ENCODE measurements at regions not wholly inside any gene's neighbourhood (a gene's known extent, or its start where the extent isn't known, plus 50 kb on each side); places are given as distances from the start of the nearest gene placed in this dataset.

DNA sequence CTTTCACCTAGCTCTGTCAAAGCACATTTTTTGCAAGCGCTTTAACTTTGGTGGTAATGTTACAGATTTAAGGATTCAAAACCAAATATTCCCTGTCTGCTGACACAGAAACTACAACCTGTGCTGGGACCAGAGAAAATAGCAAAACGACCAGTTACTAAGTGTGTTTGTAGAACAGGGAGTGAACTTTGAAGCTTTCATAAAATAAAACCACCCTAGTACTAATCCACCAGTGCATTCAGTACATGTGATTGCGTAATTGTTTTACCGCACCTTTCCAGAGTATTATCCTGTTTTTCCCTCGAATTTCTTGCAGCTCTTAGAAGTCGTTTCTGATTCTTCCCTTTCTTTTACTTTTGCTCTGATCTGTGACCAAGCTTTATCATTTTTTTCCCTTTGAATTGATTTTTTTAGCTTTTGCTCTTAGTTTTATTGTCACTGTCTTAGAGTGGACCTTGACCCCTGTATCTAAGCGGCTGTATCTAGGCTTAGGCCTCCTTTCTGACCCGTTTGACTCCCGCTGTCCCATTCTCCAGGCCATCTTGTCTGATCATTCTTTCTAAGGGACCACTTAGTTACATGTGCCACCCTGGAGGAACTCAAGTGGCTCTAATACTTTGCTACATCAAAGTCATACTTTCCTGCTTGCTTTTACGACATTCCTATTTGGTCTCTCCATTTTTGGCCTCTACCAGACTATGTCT, 429.4 kb downstream of the PCNX1 start:
- no peak for TF ChIP-seq POLR2AphosphoS5 (IDR thresholded peaks at IDR 0.05; ENCODE audit: insufficient read depth, low read depth, low read length)
- no peak for TF ChIP-seq FOS (IDR thresholded peaks at IDR 0.05; ENCODE audit: borderline replicate concordance, insufficient read depth, low read length)
- no peak for TF ChIP-seq JUN (IDR thresholded peaks at IDR 0.05; ENCODE audit: borderline replicate concordance, insufficient read depth, insufficient read length, low read depth)
- TF ChIP-seq EZH2 (IDR thresholded peaks at IDR 0.05; ENCODE audit: borderline replicate concordance, low read depth, low read length, severe bottlenecking): no peak
- no peak for TF ChIP-seq GATA2 (IDR thresholded peaks at IDR 0.05; ENCODE audit: insufficient read depth, insufficient read length, low read depth, low read length)
- TF ChIP-seq MAX (IDR thresholded peaks at IDR 0.05; ENCODE audit: insufficient read depth, insufficient read length): no peak
- no peak for TF ChIP-seq CTCF (IDR thresholded peaks at IDR 0.05; ENCODE audit: extremely low read depth in 1 of 2, insufficient read depth in 1 of 2, low read depth in 1 of 2, low read length in 2 of 2)
- TF ChIP-seq MYC (IDR thresholded peaks at IDR 0.05; ENCODE audit: low read depth, low read length): no peak
- no peak for TF ChIP-seq POLR2A (IDR thresholded peaks at IDR 0.05; ENCODE audit: low read depth, low read length)
- Histone ChIP-seq H3K36me3 (ENCODE audit: control insufficient read depth in 2 of 2, extremely low read depth in 1 of 2, insufficient read depth in 2 of 2, low read length in 2 of 2) (no peaks in the 10 kb centered on the region), H3K79me2 (ENCODE audit: control insufficient read depth, insufficient read depth, low read length) (no peaks in the 10 kb centered on the region), H3K4me3 (replicated peaks in 1 of 3; ENCODE audit: insufficient read depth in 1 of 3, low read depth in 1 of 3, low read length in 3 of 3) (no peak overlapping the region), H3K9me1 (replicated peaks; ENCODE audit: control insufficient read depth, extremely low read depth, insufficient read depth, low read length) (no peaks in the 10 kb centered on the region), H3K27me3 (ENCODE audit: control insufficient read depth in 2 of 2, insufficient read depth in 2 of 2, low read length in 2 of 2) (no peaks in the 10 kb centered on the region), H3K4me1 (ENCODE audit: control insufficient read depth, extremely low read depth, insufficient read depth, low read length) (no peaks in the 10 kb centered on the region), H3K9me3 (replicated peaks; ENCODE audit: control insufficient read depth, insufficient read depth, low read length) (no peaks in the 10 kb centered on the region), H3K9ac (replicated peaks; ENCODE audit: extremely low read depth, insufficient read depth, low read length) (no peak overlapping the region), H2AFZ (ENCODE audit: low read depth, low read length) (no peak overlapping the region), H3K4me2 (ENCODE audit: insufficient read depth, low read length) (no peak overlapping the region), H3K27ac (ENCODE audit: insufficient read depth, low read depth, low read length) (no peak overlapping the region), H4K20me1 (replicated peaks; ENCODE audit: control insufficient read depth, extremely low read depth, insufficient read depth, low read length) (no peaks in the 10 kb centered on the region)
- POLR2A ChIA-PET: no interaction called here
- dilution Hi-C loops (cut with MboI; ENCODE audit: extremely low pct_ligation_motif_present, low sequenced_read_pairs) (no loop called here), intact Hi-C loops (cut with micrococcal nuclease) (no loop called here)
- FAIRE-seq (no peak), DNase-seq (ENCODE audit: low read depth, low spot score) (no peak)
- CTCF ChIA-PET: interaction anchor here (0.7 to 0.8 kb wide), 2 partner anchors 9 to 468 kb away, joined by 3 read pairs; no protein-coding TSS in a partner anchor
- no TSS peak for BruUV-seq (replicated peaks)
